ENCODE measurements at regions not wholly inside any gene's neighbourhood (a gene's known extent, or its start where the extent isn't known, plus 50 kb on each side); places are given as distances from the start of the nearest gene placed in this dataset.

- H3K4me3 ChIP-seq, result no peak overlapping the region
Measured at GRCh38 chr9:89791754-89792153, 186.9 kb downstream of the GADD45G start.

GRCh38 chr9:89792189-89793123 lies 187.6 kb downstream of the GADD45G start:
- Histone ChIP-seq H3K4me3 (no peak overlapping the region), H3K27ac (no peak overlapping the region), H3K9ac (ENCODE audit: insufficient read length) (no peak overlapping the region), H3K36me3 (ENCODE audit: insufficient read depth, low read length) (no peaks in the 10 kb centered on the region), H3K9me3 (ENCODE audit: low read depth, low read length) (no peaks in the 10 kb centered on the region)
- DNase-seq (ENCODE audit: low read depth, low spot score), result no peak
- no peak for TF ChIP-seq POLR2AphosphoS5 (IDR thresholded peaks at IDR 0.05; ENCODE audit: borderline replicate concordance, low read depth, low read length)
- no peak for TF ChIP-seq FOXP2 (optimal IDR thresholded peaks at IDR 0.05; ENCODE audit: control extremely low read depth, extremely low read length, insufficient read depth)
- TF ChIP-seq EZH2 (IDR thresholded peaks at IDR 0.05), result no peak

More at GRCh38 chr9:89791754-89792153, 186.9 kb downstream of the GADD45G start:
- no peaks in the 10 kb centered on the region for H3K36me3 ChIP-seq (ENCODE audit: insufficient read depth, low read length)
- no peak for DNase-seq (ENCODE audit: low read depth, low spot score)
- H3K27ac ChIP-seq, result no peak overlapping the region
- TF ChIP-seq FOXP2 (optimal IDR thresholded peaks at IDR 0.05; ENCODE audit: control extremely low read depth, extremely low read length, insufficient read depth), result no peak
- TF ChIP-seq POLR2AphosphoS5 (IDR thresholded peaks at IDR 0.05; ENCODE audit: borderline replicate concordance, low read depth, low read length), result no peak
- no peak for TF ChIP-seq EZH2 (IDR thresholded peaks at IDR 0.05)
- no peaks in the 10 kb centered on the region for H3K9me3 ChIP-seq (ENCODE audit: low read depth, low read length)
- no peak overlapping the region for H3K9ac ChIP-seq (ENCODE audit: insufficient read length)

- no peak for DNase-seq (ENCODE audit: low read depth, low spot score)
- no peaks in the 10 kb centered on the region for H3K36me3 ChIP-seq (ENCODE audit: insufficient read depth, low read length)
- H3K4me3 ChIP-seq, result no peak overlapping the region
- no peak overlapping the region for H3K9ac ChIP-seq (ENCODE audit: insufficient read length)
- no peak for TF ChIP-seq POLR2AphosphoS5 (IDR thresholded peaks at IDR 0.05; ENCODE audit: borderline replicate concordance, low read depth, low read length)
- no peak for TF ChIP-seq FOXP2 (optimal IDR thresholded peaks at IDR 0.05; ENCODE audit: control extremely low read depth, extremely low read length, insufficient read depth)
- TF ChIP-seq EZH2 (IDR thresholded peaks at IDR 0.05), result no peak
- H3K27ac ChIP-seq, result no peak overlapping the region
- H3K9me3 ChIP-seq (ENCODE audit: low read depth, low read length), result no peaks in the 10 kb centered on the region
Measured at GRCh38 chr9:89793124-89793495, 188.3 kb downstream of the GADD45G start.

GRCh38 chr9:89793551-89793950 lies 188.7 kb downstream of the GADD45G start:
- H3K9ac ChIP-seq (ENCODE audit: insufficient read length), result no peak overlapping the region
- TF ChIP-seq EZH2 (IDR thresholded peaks at IDR 0.05) (no peak), POLR2AphosphoS5 (IDR thresholded peaks at IDR 0.05; ENCODE audit: borderline replicate concordance, low read depth, low read length) (no peak), FOXP2 (optimal IDR thresholded peaks at IDR 0.05; ENCODE audit: control extremely low read depth, extremely low read length, insufficient read depth) (no peak)
- no peaks in the 10 kb centered on the region for H3K36me3 ChIP-seq (ENCODE audit: insufficient read depth, low read length)
- no peaks in the 10 kb centered on the region for H3K9me3 ChIP-seq (ENCODE audit: low read depth, low read length)
- H3K27ac ChIP-seq, result no peak overlapping the region
- H3K4me3 ChIP-seq, result no peak overlapping the region
- DNase-seq (ENCODE audit: low read depth, low spot score), result no peak

- Histone ChIP-seq H3K4me3 (no peak overlapping the region), H3K9ac (ENCODE audit: insufficient read length) (no peak overlapping the region), H3K9me3 (ENCODE audit: low read depth, low read length) (no peaks in the 10 kb centered on the region), H3K27ac (no peak overlapping the region), H3K36me3 (ENCODE audit: insufficient read depth, low read length) (no peaks in the 10 kb centered on the region)
- DNase-seq (ENCODE audit: low read depth, low spot score), result no peak
- TF ChIP-seq FOXP2 (optimal IDR thresholded peaks at IDR 0.05; ENCODE audit: control extremely low read depth, extremely low read length, insufficient read depth) (no peak), EZH2 (IDR thresholded peaks at IDR 0.05) (no peak), POLR2AphosphoS5 (IDR thresholded peaks at IDR 0.05; ENCODE audit: borderline replicate concordance, low read depth, low read length) (no peak)
Measured at GRCh38 chr9:89794918-89795317, 190.1 kb downstream of the GADD45G start.

GRCh38 chr9:89795538-89796195 lies 190.9 kb downstream of the GADD45G start:
- DNase-seq (ENCODE audit: low read depth, low spot score), result no peak
- Histone ChIP-seq H3K4me3 (no peak overlapping the region), H3K36me3 (ENCODE audit: insufficient read depth, low read length) (no peaks in the 10 kb centered on the region), H3K27ac (no peak overlapping the region), H3K9me3 (ENCODE audit: low read depth, low read length) (no peaks in the 10 kb centered on the region), H3K9ac (ENCODE audit: insufficient read length) (no peak overlapping the region)
- no peak for TF ChIP-seq FOXP2 (optimal IDR thresholded peaks at IDR 0.05; ENCODE audit: control extremely low read depth, extremely low read length, insufficient read depth)
- TF ChIP-seq EZH2 (IDR thresholded peaks at IDR 0.05), result no peak
- no peak for TF ChIP-seq POLR2AphosphoS5 (IDR thresholded peaks at IDR 0.05; ENCODE audit: borderline replicate concordance, low read depth, low read length)

- Histone ChIP-seq H3K4me3 (no peak overlapping the region), H3K36me3 (ENCODE audit: insufficient read depth, low read length) (no peaks in the 10 kb centered on the region)
- DNase-seq (ENCODE audit: low read depth, low spot score), result no peak
Measured at GRCh38 chr9:89796606-89797005, 191.8 kb downstream of the GADD45G start.

GRCh38 chr9:89797255-89797654 lies 192.4 kb downstream of the GADD45G start:
- Histone ChIP-seq H3K36me3 (ENCODE audit: insufficient read depth, low read length) (no peaks in the 10 kb centered on the region), H3K4me3 (no peak overlapping the region), H3K27ac (no peak overlapping the region), H3K9me3 (ENCODE audit: low read depth, low read length) (no peaks in the 10 kb centered on the region), H3K9ac (ENCODE audit: insufficient read length) (no peak overlapping the region)
- DNase-seq (ENCODE audit: low read depth, low spot score), result no peak
- TF ChIP-seq POLR2AphosphoS5 (IDR thresholded peaks at IDR 0.05; ENCODE audit: borderline replicate concordance, low read depth, low read length) (no peak), EZH2 (IDR thresholded peaks at IDR 0.05) (no peak), FOXP2 (optimal IDR thresholded peaks at IDR 0.05; ENCODE audit: control extremely low read depth, extremely low read length, insufficient read depth) (no peak)

More at GRCh38 chr9:89796606-89797005, 191.8 kb downstream of the GADD45G start:
- TF ChIP-seq EZH2 (IDR thresholded peaks at IDR 0.05) (no peak), POLR2AphosphoS5 (IDR thresholded peaks at IDR 0.05; ENCODE audit: borderline replicate concordance, low read depth, low read length) (no peak), FOXP2 (optimal IDR thresholded peaks at IDR 0.05; ENCODE audit: control extremely low read depth, extremely low read length, insufficient read depth) (no peak)
- Histone ChIP-seq H3K9me3 (ENCODE audit: low read depth, low read length) (no peaks in the 10 kb centered on the region), H3K27ac (no peak overlapping the region), H3K9ac (ENCODE audit: insufficient read length) (no peak overlapping the region)
